SU-DHL-6 (cell line): ENCODE measurements at regions not wholly inside any gene's neighbourhood (a gene's known extent, or its start where the extent isn't known, plus 50 kb on each side); places are given as distances from the start of the nearest gene placed in this dataset.
"Not testable (repeated sequence)": the region's sequence is repeated elsewhere in the genome, so short reads cannot be mapped to it uniquely, and the experiment has no call there.

Experiments used
- H2AFZ ChIP-seq: fragments of 200-600 bp; sonication (generic); 2 replicates; pipeline ENCODE4 v1.6.1; 2014; ENCODE audit warnings: low read depth, mild to moderate bottlenecking, moderate library complexity, mixed read lengths, antibody characterized with exemption, low read length; ENCODE audit not compliant: severe bottlenecking
- H3F3A ChIP-seq: fragments of 200-600 bp; shearing (Covaris generic); 2 replicates; pipeline ENCODE4 v1.6.0; 2016; ENCODE audit warnings: antibody characterized with exemption, mild to moderate bottlenecking; ENCODE audit not compliant: insufficient read depth
- H3K27ac ChIP-seq: fragments of 200-600 bp; sonication (generic); 2 replicates; pipeline ENCODE4 v1.5.1; 2016; ENCODE audit warnings: low read depth, mild to moderate bottlenecking, low read length, moderate library complexity, mixed read lengths
- H3K27me3 ChIP-seq: fragments of 200-600 bp; sonication (generic), shearing (Covaris generic); 2 replicates; pipeline ENCODE4 v1.6.0; 2014; ENCODE audit warnings: mild to moderate bottlenecking, low read length
- H3K36me3 ChIP-seq: fragments of 200-600 bp; sonication (generic); 2 replicates; pipeline ENCODE4 v1.6.1; 2014; ENCODE audit warnings: mild to moderate bottlenecking, low read length, mixed read lengths
- H3K4me2 ChIP-seq: fragments of 300-600, 200-600 bp; shearing (Covaris generic), sonication (generic); 2 replicates; pipeline ENCODE4 v1.6.0; 2014; ENCODE audit warnings: low read length, low read depth, mild to moderate bottlenecking; ENCODE audit not compliant: poor library complexity, severe bottlenecking
- H3K4me3 ChIP-seq: fragments of 200-600 bp; sonication (generic); 2 replicates; pipeline ENCODE4 v1.5.1; 2014; ENCODE audit warnings: antibody characterized with exemption, low read length, mild to moderate bottlenecking, mixed read lengths; ENCODE audit not compliant: insufficient read depth, poor library complexity, severe bottlenecking
- H3K79me2 ChIP-seq: fragments of 200-600 bp; sonication (generic); 2 replicates; pipeline ENCODE4 v1.6.1; 2014; ENCODE audit warnings: mild to moderate bottlenecking, low read length, moderate library complexity; ENCODE audit not compliant: insufficient read depth
- H3K9ac ChIP-seq: fragments of 200-600 bp; sonication (generic); 2 replicates; pipeline ENCODE4 v1.7.0; 2014; ENCODE audit warnings: mild to moderate bottlenecking, low read length
- H3K9me2 ChIP-seq: fragments of 200-600 bp; sonication (generic); replicated peaks from 2 replicates; pipeline ENCODE4 v1.6.1; 2014; ENCODE audit warnings: low read length; ENCODE audit not compliant: insufficient read depth
- H3K9me3 ChIP-seq: fragments of 200-600 bp; sonication (generic); 2 replicates; pipeline ENCODE4 v1.6.1; 2014; ENCODE audit warnings: low read length, mixed read lengths; ENCODE audit not compliant: insufficient read depth
- H4K20me1 ChIP-seq: fragments of 200-600 bp; sonication (generic); 2 replicates; pipeline ENCODE4 v1.6.1; 2014; ENCODE audit warnings: low read depth, mild to moderate bottlenecking, antibody characterized with exemption, low read length, moderate library complexity, mixed read lengths
- EZH2phosphoT487 ChIP-seq: fragments of 200-600 bp; sonication (generic), shearing (Covaris generic); conservative IDR thresholded peaks from 2 replicates; pipeline ENCODE4 v1.6.1; 2018; ENCODE audit warnings: mild to moderate bottlenecking, antibody characterized with exemption, low read length, moderate library complexity, mixed read lengths
- TF ChIP-seq, protein P1 (sequence below): fragments of 200-600 bp; sonication (generic); IDR thresholded peaks from one replicate; pipeline ENCODE4 v1.5.1; 2017; ENCODE audit warnings: antibody characterized with exemption, mild to moderate bottlenecking, low read length, moderate library complexity; ENCODE audit not compliant: insufficient read depth, poor library complexity, severe bottlenecking

DNA sequence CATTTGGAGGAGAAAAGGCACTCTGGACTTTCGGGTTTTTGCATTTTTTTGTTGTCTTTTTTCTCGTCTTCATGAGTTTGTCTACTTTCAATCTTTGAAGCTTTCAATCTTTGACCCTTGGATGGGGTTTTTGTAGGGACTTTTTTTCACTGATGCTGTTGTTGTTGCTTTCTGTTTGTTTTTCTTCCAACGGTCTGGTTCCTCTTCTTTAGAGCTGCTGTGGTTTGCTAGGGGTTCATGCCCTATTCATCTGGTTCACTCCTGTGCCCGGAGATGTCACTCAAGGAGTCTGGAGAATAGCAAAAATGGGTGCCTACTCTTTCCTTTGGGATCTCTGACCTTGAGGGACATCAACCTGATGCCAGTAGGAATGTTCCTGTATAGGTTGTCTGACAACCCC is 378.6 kb upstream of the TYRP1 start:
- Histone ChIP-seq H2AFZ (no peak overlapping the region), H3K9ac (no peak overlapping the region), H3F3A (no peaks in the 10 kb centered on the region), H3K4me3 (no peak overlapping the region), H3K79me2 (no peaks in the 10 kb centered on the region), H3K27me3 (no peaks in the 10 kb centered on the region), H3K9me2 (no peaks in the 10 kb centered on the region), H3K27ac (no peak overlapping the region), H3K4me2 (no peak overlapping the region), H3K9me3 (no peaks in the 10 kb centered on the region), H4K20me1 (no peaks in the 10 kb centered on the region; the same call in 1 of the 2 replicates), H3K36me3 (no peaks in the 10 kb centered on the region)
- TF ChIP-seq, protein P1, sequence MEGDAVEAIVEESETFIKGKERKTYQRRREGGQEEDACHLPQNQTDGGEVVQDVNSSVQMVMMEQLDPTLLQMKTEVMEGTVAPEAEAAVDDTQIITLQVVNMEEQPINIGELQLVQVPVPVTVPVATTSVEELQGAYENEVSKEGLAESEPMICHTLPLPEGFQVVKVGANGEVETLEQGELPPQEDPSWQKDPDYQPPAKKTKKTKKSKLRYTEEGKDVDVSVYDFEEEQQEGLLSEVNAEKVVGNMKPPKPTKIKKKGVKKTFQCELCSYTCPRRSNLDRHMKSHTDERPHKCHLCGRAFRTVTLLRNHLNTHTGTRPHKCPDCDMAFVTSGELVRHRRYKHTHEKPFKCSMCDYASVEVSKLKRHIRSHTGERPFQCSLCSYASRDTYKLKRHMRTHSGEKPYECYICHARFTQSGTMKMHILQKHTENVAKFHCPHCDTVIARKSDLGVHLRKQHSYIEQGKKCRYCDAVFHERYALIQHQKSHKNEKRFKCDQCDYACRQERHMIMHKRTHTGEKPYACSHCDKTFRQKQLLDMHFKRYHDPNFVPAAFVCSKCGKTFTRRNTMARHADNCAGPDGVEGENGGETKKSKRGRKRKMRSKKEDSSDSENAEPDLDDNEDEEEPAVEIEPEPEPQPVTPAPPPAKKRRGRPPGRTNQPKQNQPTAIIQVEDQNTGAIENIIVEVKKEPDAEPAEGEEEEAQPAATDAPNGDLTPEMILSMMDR, result no peak
- no peak for TF ChIP-seq EZH2phosphoT487

DNA sequence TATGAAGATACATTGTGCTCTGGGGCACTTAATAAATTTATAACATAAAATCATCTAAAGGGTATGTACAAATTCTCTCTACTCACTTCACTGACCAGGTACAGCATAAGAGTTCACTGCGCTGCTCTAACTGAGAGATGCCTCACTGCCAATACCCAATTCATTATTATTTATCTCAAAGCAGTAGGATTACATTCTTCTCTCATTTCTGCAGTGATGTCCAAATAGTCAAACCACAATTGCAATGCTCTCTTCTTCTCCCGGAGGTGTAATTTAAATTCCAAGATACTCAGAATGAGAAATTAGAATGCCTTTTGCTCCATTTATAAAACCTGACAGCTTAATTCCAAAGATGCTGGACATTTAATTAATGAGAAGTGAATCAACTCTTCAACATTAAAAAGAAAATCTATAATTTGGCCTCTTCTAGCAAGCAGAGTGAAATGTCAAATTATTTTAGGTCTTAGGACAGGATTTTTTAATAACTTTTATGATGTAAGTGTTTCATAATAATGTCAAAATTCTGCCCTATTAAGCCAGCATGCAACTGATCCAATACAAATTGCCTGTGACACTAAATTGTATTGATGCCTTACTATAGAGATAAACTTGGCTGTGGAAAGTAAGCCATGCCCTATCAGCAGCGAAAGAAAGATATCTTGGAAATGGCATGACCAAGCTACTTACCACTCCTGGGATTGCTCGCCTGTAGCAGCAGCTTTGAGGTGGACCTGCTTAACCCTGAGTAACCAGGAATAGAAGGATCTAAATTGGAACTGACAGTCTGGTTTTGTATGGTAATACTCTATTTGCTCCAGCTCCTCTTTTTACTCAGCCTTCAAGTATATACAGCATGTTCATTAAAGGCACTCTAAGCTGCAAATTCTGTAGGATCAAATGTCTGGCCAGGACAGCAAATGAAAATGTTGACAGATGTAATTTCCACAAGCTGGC is 374.2 kb upstream of the TYRP1 start:
- Histone ChIP-seq H3K79me2 (no peaks in the 10 kb centered on the region), H3K4me2 (no peak overlapping the region), H3K27me3 (no peaks in the 10 kb centered on the region), H3K9me2 (no peaks in the 10 kb centered on the region), H3K4me3 (no peak overlapping the region), H3K36me3 (no peaks in the 10 kb centered on the region), H4K20me1 (no peaks in the 10 kb centered on the region; the same call in 1 of the 2 replicates), H2AFZ (no peak overlapping the region), H3K9ac (no peak overlapping the region), H3K27ac (no peak overlapping the region), H3F3A (no peaks in the 10 kb centered on the region), H3K9me3 (no peaks in the 10 kb centered on the region)
- no peak for TF ChIP-seq EZH2phosphoT487
- TF ChIP-seq, protein P1, result no peak

DNA sequence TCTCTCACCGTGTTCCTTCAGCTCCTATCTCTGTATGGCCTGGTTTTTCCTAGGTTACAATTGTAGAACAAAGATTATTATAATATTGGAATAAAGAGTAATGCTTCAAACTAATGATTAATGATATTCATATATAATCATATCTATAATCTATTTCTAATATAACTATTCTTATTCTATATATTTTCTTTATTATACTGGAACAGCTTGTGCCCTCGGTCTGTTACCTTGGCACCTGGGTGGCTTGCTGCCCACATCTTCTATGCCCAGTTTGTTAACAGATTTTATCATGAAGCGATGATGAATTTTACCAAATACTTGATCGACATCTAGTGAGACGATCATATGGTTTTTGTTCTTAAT is 363.6 kb upstream of the TYRP1 start:
- Histone ChIP-seq H2AFZ (no peak overlapping the region), H3K9me3 (no peaks in the 10 kb centered on the region), H3K27me3 (no peaks in the 10 kb centered on the region), H3K79me2 (no peaks in the 10 kb centered on the region), H3K27ac (no peak overlapping the region), H3K4me2 (no peak overlapping the region), H4K20me1 (no peaks in the 10 kb centered on the region; the same call in 1 of the 2 replicates), H3K9me2 (no peaks in the 10 kb centered on the region), H3K9ac (no peak overlapping the region), H3K4me3 (no peak overlapping the region), H3F3A (no peaks in the 10 kb centered on the region), H3K36me3 (no peaks in the 10 kb centered on the region)
- TF ChIP-seq, protein P1, result no peak
- TF ChIP-seq EZH2phosphoT487, result no peak

DNA sequence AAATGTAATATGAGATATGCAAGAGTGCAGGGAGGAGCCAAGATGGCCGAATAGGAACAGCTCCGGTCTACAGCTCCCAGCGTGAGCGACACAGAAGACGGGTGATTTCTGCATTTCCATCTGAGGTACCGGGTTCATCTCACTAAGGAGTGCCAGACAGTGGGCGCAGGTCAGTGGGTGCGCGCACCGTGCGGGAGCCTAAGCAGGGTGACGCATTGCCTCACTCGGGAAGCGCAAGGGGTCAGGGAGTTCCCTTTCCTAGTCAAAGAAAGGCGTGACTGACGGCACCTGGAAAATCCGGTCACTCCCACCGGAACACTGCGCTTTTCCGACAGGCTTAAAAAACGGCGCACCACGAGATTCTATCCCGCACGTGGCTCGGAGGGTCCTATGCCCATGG is 359.2 kb upstream of the TYRP1 start:
- H3K27me3 ChIP-seq, H3K9me3 ChIP-seq, H3F3A ChIP-seq, H3K9me2 ChIP-seq, H3K9ac ChIP-seq, H3K79me2 ChIP-seq, H3K4me3 ChIP-seq, H3K27ac ChIP-seq, H3K4me2 ChIP-seq, H4K20me1 ChIP-seq, H2AFZ ChIP-seq, H3K36me3 ChIP-seq: not testable (repeated sequence)
